DND-41 (cell line): ENCODE measurements at regions not wholly inside any gene's neighbourhood (a gene's known extent, or its start where the extent isn't known, plus 50 kb on each side); places are given as distances from the start of the nearest gene placed in this dataset.

Source experiments
- ATAC-seq: fragments of 200-7000 bp; cut with Tn5 transposase; 3 replicates; pipeline ENCODE4 v1.9.1; 2021; ENCODE audit warnings: low read depth; ENCODE audit not compliant: insufficient read depth
- DNase-seq: peaks from one replicate; pipeline ENCODE4 v3.0.0-alpha.2; 2020
- H2AFZ ChIP-seq: 2 replicates; pipeline ENCODE4 v1.6.0; 2012; ENCODE audit warnings: low read depth, low read length
- H3K27ac ChIP-seq: 2 replicates; pipeline ENCODE4 v1.5.1; 2012; ENCODE audit warnings: low read length, inconsistent platforms
- H3K27me3 ChIP-seq: fragments of 200-600 bp; sonication (generic); 2 replicates; pipeline ENCODE4 v1.6.0; 2012; ENCODE audit warnings: low read length, mild to moderate bottlenecking, inconsistent platforms; ENCODE audit not compliant: insufficient read depth, poor library complexity
- H3K36me3 ChIP-seq: 2 replicates; pipeline ENCODE4 v1.5.1; 2012; ENCODE audit warnings: low read length, inconsistent platforms; ENCODE audit not compliant: insufficient read depth
- H3K4me1 ChIP-seq: 2 replicates; pipeline ENCODE4 v1.5.1; 2012; ENCODE audit warnings: mild to moderate bottlenecking, low read length; ENCODE audit not compliant: insufficient read depth
- H3K4me2 ChIP-seq: 2 replicates; pipeline ENCODE4 v1.6.0; 2012; ENCODE audit warnings: mild to moderate bottlenecking, moderate library complexity, low read length, inconsistent platforms; ENCODE audit not compliant: insufficient read depth
- H3K4me3 ChIP-seq, 2 experiments: fragments of 200-600 bp in 1 of 2; shearing (Covaris generic) in 1 of 2; 2 replicates each; pipeline ENCODE4 v1.5.1; 2012 to 2016; ENCODE audit warnings: inconsistent platforms in 2 of 2, low read length in 2 of 2, mild to moderate bottlenecking in 2 of 2, low read depth in 1 of 2, moderate library complexity in 1 of 2
- H3K79me2 ChIP-seq: 2 replicates; pipeline ENCODE4 v1.6.0; 2012; ENCODE audit warnings: low read length, inconsistent platforms; ENCODE audit not compliant: insufficient read depth
- H3K9ac ChIP-seq: 2 replicates; pipeline ENCODE4 v1.6.0; 2012; ENCODE audit warnings: low read depth, mild to moderate bottlenecking, inconsistent platforms, low read length, moderate library complexity
- H3K9me3 ChIP-seq: 2 replicates; pipeline ENCODE4 v1.5.1; 2012; ENCODE audit warnings: low read length, moderate library complexity, mild to moderate bottlenecking, inconsistent platforms; ENCODE audit not compliant: insufficient read depth, severe bottlenecking
- H4K20me1 ChIP-seq: 2 replicates; pipeline ENCODE4 v1.6.0; 2012; ENCODE audit warnings: low read length; ENCODE audit not compliant: insufficient read depth
- CTCF ChIP-seq: IDR thresholded peaks from 2 replicates; pipeline ENCODE4 v1.5.1; 2012; ENCODE audit warnings: borderline replicate concordance, low read length, moderate library complexity, mild to moderate bottlenecking; ENCODE audit not compliant: poor library complexity, severe bottlenecking; ENCODE audit errors: extremely low read depth
- EZH2 ChIP-seq: IDR thresholded peaks from 3 replicates; pipeline ENCODE4 v1.6.1; 2012; ENCODE audit warnings: borderline replicate concordance, low read depth, mild to moderate bottlenecking, moderate library complexity, low read length, inconsistent platforms; ENCODE audit not compliant: severe bottlenecking

DNA sequence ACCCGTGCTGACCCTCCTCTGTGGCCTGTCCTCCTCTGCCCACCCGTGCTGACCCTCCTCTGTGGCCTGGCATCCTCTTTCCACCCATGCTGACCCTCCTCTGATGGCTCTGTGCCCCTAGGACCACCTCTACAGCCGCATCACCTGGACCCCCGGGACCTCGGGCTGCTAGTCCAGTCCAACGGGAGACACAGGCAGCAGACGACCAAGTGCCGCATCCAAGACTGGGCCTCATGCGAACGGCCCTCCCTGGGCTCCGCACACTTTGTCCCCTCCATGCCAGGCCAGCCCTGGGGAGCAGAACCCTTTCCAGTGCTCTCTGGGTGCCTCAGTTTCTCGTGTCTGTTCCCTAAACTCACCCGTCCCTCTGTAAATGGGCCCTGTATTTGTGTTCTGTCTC lies 107.2 kb upstream of the RNF32 start:
- ATAC-seq = no peak

DNA sequence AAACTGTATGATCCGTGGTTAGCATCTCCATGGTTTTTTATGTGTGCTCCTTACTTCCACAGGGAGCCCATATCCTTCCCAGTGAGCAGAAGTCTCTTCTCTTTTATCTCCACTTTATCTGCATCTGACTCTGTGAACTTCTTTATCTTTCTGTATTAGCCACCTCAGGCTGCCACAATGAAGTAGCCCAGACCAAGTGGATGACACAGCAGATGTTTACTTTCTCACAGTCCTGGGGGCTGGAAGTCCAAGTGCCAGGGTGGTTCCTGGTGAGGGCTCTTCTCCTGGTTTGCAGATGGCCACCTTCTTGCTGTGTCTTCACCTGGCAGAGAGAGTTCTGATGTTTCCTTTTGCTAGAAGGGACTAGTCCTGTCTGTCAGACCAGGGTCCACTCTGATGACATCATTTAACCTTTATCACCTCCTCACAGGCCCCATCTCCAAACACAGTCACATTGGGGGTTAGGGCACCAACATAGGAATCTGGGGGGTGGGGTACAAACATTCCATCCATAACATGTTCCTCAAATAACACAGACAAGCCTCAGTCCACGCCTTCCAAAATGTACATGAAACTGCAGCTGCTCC lies 108.5 kb upstream of the RNF32 start:
- no peaks in the 10 kb centered on the region for H3K79me2 ChIP-seq
- no peaks in the 10 kb centered on the region for H3K4me1 ChIP-seq
- DNase-seq (no peak), ATAC-seq (no peak)
- H3K9me3 ChIP-seq = no peaks in the 10 kb centered on the region
- H4K20me1 ChIP-seq = no peaks in the 10 kb centered on the region
- no peak overlapping the region for H2AFZ ChIP-seq
- peaks cover 7% of the 10 kb centered on the region for H3K27me3 ChIP-seq
- no peak for TF ChIP-seq EZH2
- TF ChIP-seq CTCF = no peak
- no peak overlapping the region for H3K4me3 ChIP-seq
- no peaks in the 10 kb centered on the region for H3K36me3 ChIP-seq
- no peak overlapping the region for H3K4me2 ChIP-seq
- H3K9ac ChIP-seq = no peak overlapping the region
- H3K27ac ChIP-seq = no peak overlapping the region

More for the DNA sequence above, 107.2 kb upstream of the RNF32 start:
- TF ChIP-seq EZH2 (no peak), CTCF (no peak)
- peaks cover 11% of the 10 kb centered on the region for H3K27me3 ChIP-seq
- no peaks in the 10 kb centered on the region for H3K79me2 ChIP-seq
- H3K27ac ChIP-seq = no peak overlapping the region
- H3K9me3 ChIP-seq = no peaks in the 10 kb centered on the region
- H3K4me2 ChIP-seq = no peak overlapping the region
- no peaks in the 10 kb centered on the region for H3K4me1 ChIP-seq
- no peaks in the 10 kb centered on the region for H3K36me3 ChIP-seq
- no peak overlapping the region for H3K9ac ChIP-seq
- no peaks in the 10 kb centered on the region for H4K20me1 ChIP-seq
- no peak overlapping the region for H2AFZ ChIP-seq
- H3K4me3 ChIP-seq = no peak overlapping the region
- DNase-seq = no peak

- Histone ChIP-seq H3K36me3 (no peaks in the 10 kb centered on the region), H3K4me3 (no peak overlapping the region), H3K4me2 (no peak overlapping the region), H2AFZ (no peak overlapping the region), H3K27me3 (peaks cover 3% of the 10 kb centered on the region), H4K20me1 (no peaks in the 10 kb centered on the region), H3K27ac (no peak overlapping the region), H3K9ac (no peak overlapping the region), H3K79me2 (no peaks in the 10 kb centered on the region), H3K9me3 (no peaks in the 10 kb centered on the region), H3K4me1 (no peaks in the 10 kb centered on the region)
- TF ChIP-seq CTCF = no peak
- TF ChIP-seq EZH2 = no peak
- DNase-seq (no peak), ATAC-seq (no peak)
Measured at GRCh38 chr7:156529956-156530355, 110.6 kb upstream of the RNF32 start.
